OCI-M2 (cell line): ENCODE measurements at regions not wholly inside any gene's neighbourhood (a gene's known extent, or its start where the extent isn't known, plus 50 kb on each side); places are given as distances from the start of the nearest gene placed in this dataset.
"Not testable (repeated sequence)": the region's sequence is repeated elsewhere in the genome, so short reads cannot be mapped to it uniquely, and the experiment has no call there.

ENCODE experiments used
- DNase-seq: peaks from one replicate; lab custom pipeline; 2025; ENCODE audit not compliant: unreplicated experiment; lab: John Stamatoyannopoulos, UW

- DNase-seq: no peak
Observed at GRCh38 chr13:90261343-90261742, 1086.1 kb upstream of the MIR17HG start.

- DNase-seq: no peak
Observed at GRCh38 chr13:90270226-90270625, 1077.3 kb upstream of the MIR17HG start.

GRCh38 chr13:90272356-90272755 lies 1075.1 kb upstream of the MIR17HG start:
- no peak for DNase-seq

- DNase-seq: no peak
Observed at GRCh38 chr13:90276216-90276615, 1071.3 kb upstream of the MIR17HG start.

GRCh38 chr13:90278231-90278630 lies 1069.3 kb upstream of the MIR17HG start:
- DNase-seq: not testable (repeated sequence)

- DNase-seq: no peak
Observed at GRCh38 chr13:90281709-90282108, 1065.8 kb upstream of the MIR17HG start.

- no peak for DNase-seq
Observed at GRCh38 chr13:90287521-90287920, 1060.0 kb upstream of the MIR17HG start.

GRCh38 chr13:90293793-90294361 lies 1053.6 kb upstream of the MIR17HG start:
- DNase-seq: no peak

GRCh38 chr13:90299238-90299637 lies 1048.2 kb upstream of the MIR17HG start:
- DNase-seq: no peak

- DNase-seq: no peak
Observed at GRCh38 chr13:90300015-90300414, 1047.5 kb upstream of the MIR17HG start.

- DNase-seq: no peak
Observed at GRCh38 chr13:90302107-90302506, 1045.4 kb upstream of the MIR17HG start.

GRCh38 chr13:90305796-90306195 lies 1041.7 kb upstream of the MIR17HG start:
- DNase-seq: no peak

- DNase-seq: no peak
Observed at GRCh38 chr13:90307136-90307535, 1040.4 kb upstream of the MIR17HG start.

GRCh38 chr13:90308249-90308648 lies 1039.2 kb upstream of the MIR17HG start:
- no peak for DNase-seq

- DNase-seq: no peak
Observed at GRCh38 chr13:90311929-90312328, 1035.6 kb upstream of the MIR17HG start.

GRCh38 chr13:90315061-90315460 lies 1032.4 kb upstream of the MIR17HG start:
- no peak for DNase-seq

GRCh38 chr13:90320664-90321063 lies 1026.8 kb upstream of the MIR17HG start:
- no peak for DNase-seq

GRCh38 chr13:90321281-90321931 lies 1026.1 kb upstream of the MIR17HG start:
- no peak for DNase-seq

- DNase-seq: no peak
Observed at GRCh38 chr13:90329641-90330040, 1017.8 kb upstream of the MIR17HG start.

- DNase-seq: no peak
Observed at GRCh38 chr13:90331974-90332373, 1015.5 kb upstream of the MIR17HG start.

GRCh38 chr13:90336507-90336906 lies 1011.0 kb upstream of the MIR17HG start:
- no peak for DNase-seq

- not testable (repeated sequence) for DNase-seq
Observed at GRCh38 chr13:90341348-90341747, 1006.1 kb upstream of the MIR17HG start.
